Keratinocyte (primary cell): ENCODE measurements at regions not wholly inside any gene's neighbourhood (a gene's known extent, or its start where the extent isn't known, plus 50 kb on each side); places are given as distances from the start of the nearest gene placed in this dataset.

ENCODE experiments used
- DNase-seq: peaks from one replicate; pipeline ENCODE4 v3.0.0-alpha.2; 2011; ENCODE audit warnings: low read depth, missing footprints, low spot score
- FAIRE-seq: peaks from 2 replicates; lab custom pipeline; 2011; peaks lifted over from hg19 to GRCh38; lab: Jason Lieb, UNC
- H2AFZ ChIP-seq: 2 replicates; pipeline ENCODE4 v1.6.0; 2012; ENCODE audit warnings: low read length, control low read depth, inconsistent platforms; ENCODE audit not compliant: control insufficient read depth
- H3K27ac ChIP-seq: 2 replicates; pipeline ENCODE4 v1.5.1; 2011; ENCODE audit warnings: low read length; ENCODE audit not compliant: control insufficient read depth, insufficient read depth
- H3K27me3 ChIP-seq: 3 replicates; pipeline ENCODE4 v1.6.0; 2011; ENCODE audit warnings: low read length; ENCODE audit not compliant: control insufficient read depth, insufficient read depth; ENCODE audit errors: extremely low read depth
- H3K36me3 ChIP-seq, 2 experiments: 2 replicates in 1 of 2; 3 replicates in 1 of 2; pipeline ENCODE4 v1.5.1; 2011; ENCODE audit warnings: low read length in 2 of 2, mild to moderate bottlenecking in 1 of 2; ENCODE audit not compliant: control insufficient read depth in 2 of 2, insufficient read depth in 2 of 2; ENCODE audit errors: extremely low read depth in 1 of 2
- H3K4me1 ChIP-seq: 3 replicates; pipeline ENCODE4 v1.5.1; 2011; ENCODE audit warnings: low read length; ENCODE audit not compliant: control insufficient read depth, insufficient read depth; ENCODE audit errors: extremely low read depth
- H3K4me2 ChIP-seq: 3 replicates; pipeline ENCODE4 v1.6.0; 2011; ENCODE audit warnings: low read depth, low read length; ENCODE audit not compliant: control insufficient read depth, insufficient read depth; ENCODE audit errors: extremely low read depth
- H3K4me3 ChIP-seq, 3 experiments: fragments of 200-600 bp in 1 of 3; sonication (generic) in 1 of 3; 2 replicates in 2 of 3; 3 replicates in 1 of 3; pipeline ENCODE4 v1.5.1; 2011 to 2016; ENCODE audit warnings: low read length in 3 of 3, mild to moderate bottlenecking in 3 of 3, control low read depth in 2 of 3, inconsistent platforms in 1 of 3, low read depth in 1 of 3, mixed read lengths in 1 of 3, mixed run types in 1 of 3, moderate library complexity in 1 of 3; ENCODE audit not compliant: control insufficient read depth in 2 of 3, insufficient read depth in 2 of 3; ENCODE audit errors: extremely low read depth in 1 of 3
- H3K79me2 ChIP-seq: 2 replicates; pipeline ENCODE4 v1.6.0; 2012; ENCODE audit warnings: low read length; ENCODE audit not compliant: control insufficient read depth, insufficient read depth
- H3K9ac ChIP-seq: 3 replicates; pipeline ENCODE4 v1.6.0; 2011; ENCODE audit warnings: low read length; ENCODE audit not compliant: control insufficient read depth, insufficient read depth; ENCODE audit errors: extremely low read depth
- H3K9me1 ChIP-seq: 3 replicates; pipeline ENCODE4 v1.6.0; 2011; ENCODE audit warnings: low read length; ENCODE audit not compliant: control insufficient read depth, insufficient read depth; ENCODE audit errors: extremely low read depth
- H3K9me3 ChIP-seq: 2 replicates; pipeline ENCODE4 v1.5.1; 2012; ENCODE audit warnings: low read depth, low read length; ENCODE audit not compliant: control insufficient read depth
- H4K20me1 ChIP-seq: 3 replicates; pipeline ENCODE4 v1.6.0; 2011; ENCODE audit warnings: low read length; ENCODE audit not compliant: control insufficient read depth, insufficient read depth; ENCODE audit errors: extremely low read depth
- EZH2 ChIP-seq: IDR thresholded peaks from one replicate; pipeline ENCODE4 v1.6.1; 2012; ENCODE audit warnings: inconsistent platforms, mild to moderate bottlenecking, low read length, moderate library complexity
- dilution Hi-C: fragments of 300-500 bp; cut with MboI; formaldehyde crosslinking; loops from one replicate; pipeline ENCODE4 v1.7.0; 2020; ENCODE audit warnings: low sequenced_read_pairs; ENCODE audit not compliant: extremely low pct_ligation_motif_present
- TF ChIP-seq, protein P1 (sequence below), 3 experiments: IDR thresholded peaks in 1 of 3; conservative IDR thresholded peaks in 1 of 3; optimal IDR thresholded peaks in 1 of 3; 2 replicates in 2 of 3; 3 replicates in 1 of 3; pipeline versions ENCODE3 to v1.5.1; 2011; ENCODE audit warnings: low read length in 3 of 3, mild to moderate bottlenecking in 3 of 3, moderate library complexity in 2 of 3, control low read depth in 1 of 3, inconsistent platforms in 1 of 3; ENCODE audit not compliant: insufficient read depth in 2 of 3; ENCODE audit errors: extremely low read depth in 1 of 3

- Histone ChIP-seq H3K79me2 (no peaks in the 10 kb centered on the region), H3K27me3 (no peaks in the 10 kb centered on the region), H3K4me2 (no peak overlapping the region), H3K4me1 (no peaks in the 10 kb centered on the region), H3K9ac (no peak overlapping the region), H4K20me1 (no peaks in the 10 kb centered on the region), H3K9me1 (no peaks in the 10 kb centered on the region), H3K4me3 (no peak overlapping the region), H2AFZ (no peak overlapping the region), H3K9me3 (peaks cover 7% of the 10 kb centered on the region), H3K27ac (no peak overlapping the region), H3K36me3 (no peaks in the 10 kb centered on the region)
- dilution Hi-C loops: no loop called here
- TF ChIP-seq, protein P1, sequence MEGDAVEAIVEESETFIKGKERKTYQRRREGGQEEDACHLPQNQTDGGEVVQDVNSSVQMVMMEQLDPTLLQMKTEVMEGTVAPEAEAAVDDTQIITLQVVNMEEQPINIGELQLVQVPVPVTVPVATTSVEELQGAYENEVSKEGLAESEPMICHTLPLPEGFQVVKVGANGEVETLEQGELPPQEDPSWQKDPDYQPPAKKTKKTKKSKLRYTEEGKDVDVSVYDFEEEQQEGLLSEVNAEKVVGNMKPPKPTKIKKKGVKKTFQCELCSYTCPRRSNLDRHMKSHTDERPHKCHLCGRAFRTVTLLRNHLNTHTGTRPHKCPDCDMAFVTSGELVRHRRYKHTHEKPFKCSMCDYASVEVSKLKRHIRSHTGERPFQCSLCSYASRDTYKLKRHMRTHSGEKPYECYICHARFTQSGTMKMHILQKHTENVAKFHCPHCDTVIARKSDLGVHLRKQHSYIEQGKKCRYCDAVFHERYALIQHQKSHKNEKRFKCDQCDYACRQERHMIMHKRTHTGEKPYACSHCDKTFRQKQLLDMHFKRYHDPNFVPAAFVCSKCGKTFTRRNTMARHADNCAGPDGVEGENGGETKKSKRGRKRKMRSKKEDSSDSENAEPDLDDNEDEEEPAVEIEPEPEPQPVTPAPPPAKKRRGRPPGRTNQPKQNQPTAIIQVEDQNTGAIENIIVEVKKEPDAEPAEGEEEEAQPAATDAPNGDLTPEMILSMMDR (optimal IDR thresholded peaks at IDR 0.05 in 1 of 3, IDR thresholded peaks at IDR 0.05 in 1 of 3, conservative IDR thresholded peaks at IDR 0.05 in 1 of 3; ENCODE audit: extremely low read depth in 1 of 3, insufficient read depth in 2 of 3, low read length in 3 of 3): no peak
- TF ChIP-seq EZH2: no peak
- FAIRE-seq: no peak
- no peak for DNase-seq
Measured at GRCh38 chr22:48075604-48076003, 1313.2 kb downstream of the TBC1D22A start.

DNA sequence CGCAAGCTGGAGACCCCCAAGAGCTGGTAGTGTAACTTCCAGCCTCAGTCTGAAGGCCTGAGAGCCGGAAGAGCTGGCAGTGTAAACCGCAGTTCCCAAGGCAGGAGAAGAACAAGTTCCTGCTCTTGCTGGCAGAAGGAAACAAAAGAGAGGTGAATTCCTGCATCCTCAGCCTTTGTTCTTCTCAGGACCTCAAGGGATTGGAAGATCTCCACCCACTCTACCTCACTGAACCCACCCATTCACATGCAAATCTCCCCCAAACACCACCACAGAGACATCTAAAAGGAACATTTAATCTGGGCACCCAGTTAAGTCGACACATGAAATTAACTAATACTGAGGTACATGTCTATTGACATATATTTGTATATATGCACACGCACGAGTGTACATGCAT is 1310.3 kb downstream of the TBC1D22A start:
- no peak overlapping the region for H3K27ac ChIP-seq
- no peaks in the 10 kb centered on the region for H3K9me1 ChIP-seq
- no peak overlapping the region for H3K4me3 ChIP-seq
- no peaks in the 10 kb centered on the region for H4K20me1 ChIP-seq
- no peaks in the 10 kb centered on the region for H3K27me3 ChIP-seq
- no peaks in the 10 kb centered on the region for H3K4me1 ChIP-seq
- no peaks in the 10 kb centered on the region for H3K79me2 ChIP-seq
- H2AFZ ChIP-seq: no peak overlapping the region
- DNase-seq (no peak), FAIRE-seq (no peak)
- no peak overlapping the region for H3K9ac ChIP-seq
- peaks cover 5% of the 10 kb centered on the region for H3K9me3 ChIP-seq
- no peak overlapping the region for H3K4me2 ChIP-seq
- no peak for TF ChIP-seq EZH2
- TF ChIP-seq, protein P1 (optimal IDR thresholded peaks at IDR 0.05 in 1 of 3, IDR thresholded peaks at IDR 0.05 in 1 of 3, conservative IDR thresholded peaks at IDR 0.05 in 1 of 3; ENCODE audit: extremely low read depth in 1 of 3, insufficient read depth in 2 of 3, low read length in 3 of 3): no peak
- dilution Hi-C loops: no loop called here
- no peaks in the 10 kb centered on the region for H3K36me3 ChIP-seq
